ENCODE measurements at regions not wholly inside any gene's neighbourhood (a gene's known extent, or its start where the extent isn't known, plus 50 kb on each side); places are given as distances from the start of the nearest gene placed in this dataset.

- no peak for DNase-seq (ENCODE audit: low read depth)
Measured at GRCh38 chr6:28737750-28738395, 185.9 kb downstream of the TRIM27 start.

GRCh38 chr6:28738396-28738765, 185.4 kb downstream of the TRIM27 start:
- no peak for DNase-seq (ENCODE audit: low read depth)

DNA sequence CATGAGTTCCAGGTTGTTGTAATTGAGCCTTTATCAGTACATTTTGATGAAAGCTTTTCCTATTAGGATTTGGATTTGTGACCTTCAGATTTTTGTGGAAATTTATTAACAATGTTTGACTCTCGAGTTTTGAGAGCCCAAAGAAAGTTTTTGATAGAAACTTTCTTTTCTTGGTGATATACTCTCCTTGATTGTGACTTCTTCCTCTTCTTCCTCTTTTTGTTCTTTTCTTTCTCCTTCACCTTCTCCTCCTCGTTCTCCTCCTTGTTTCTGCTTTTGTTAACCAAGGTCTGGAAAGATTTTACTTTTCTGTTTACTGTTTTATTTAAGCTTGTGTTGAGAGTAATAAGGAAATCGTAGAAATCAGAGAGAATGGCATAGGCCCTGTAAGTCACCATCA, 182.4 kb downstream of the TRIM27 start:
- no peak for DNase-seq (ENCODE audit: low read depth)

- DNase-seq (ENCODE audit: low read depth): peak; percentile 19
Measured at GRCh38 chr6:28742668-28743270, 181.0 kb downstream of the TRIM27 start.

- DNase-seq (ENCODE audit: low read depth): no peak
Measured at GRCh38 chr6:28743271-28743789, 180.5 kb downstream of the TRIM27 start.

- no peak for DNase-seq (ENCODE audit: low read depth)
Measured at GRCh38 chr6:28747083-28747630, 176.6 kb downstream of the TRIM27 start.

DNA sequence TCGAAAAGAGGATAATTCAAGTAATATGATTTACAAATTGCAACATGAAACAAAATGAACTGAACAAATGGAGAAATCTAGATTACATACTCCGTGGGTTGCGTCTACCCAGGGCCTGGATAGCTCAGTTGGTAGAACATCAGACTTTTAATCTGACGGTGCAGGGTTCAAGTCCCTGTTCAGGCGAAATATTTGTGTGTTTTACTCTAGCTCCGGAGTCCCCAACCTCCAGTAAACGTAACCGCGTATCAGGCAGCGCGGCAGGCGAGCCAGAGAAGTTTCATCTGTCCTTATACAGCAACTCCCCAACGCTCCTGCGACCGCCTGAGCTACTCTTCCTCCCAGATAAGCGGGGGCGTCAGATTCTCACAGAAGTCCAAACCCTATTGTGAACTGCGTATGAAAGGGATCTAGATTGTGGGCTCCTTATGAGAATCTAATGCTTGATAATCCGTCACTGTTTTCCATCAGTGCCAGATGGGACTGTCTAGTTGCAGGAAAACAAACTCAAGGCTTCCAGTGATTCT, 176.1 kb downstream of the TRIM27 start:
- DNase-seq (ENCODE audit: low read depth): no peak

DNA sequence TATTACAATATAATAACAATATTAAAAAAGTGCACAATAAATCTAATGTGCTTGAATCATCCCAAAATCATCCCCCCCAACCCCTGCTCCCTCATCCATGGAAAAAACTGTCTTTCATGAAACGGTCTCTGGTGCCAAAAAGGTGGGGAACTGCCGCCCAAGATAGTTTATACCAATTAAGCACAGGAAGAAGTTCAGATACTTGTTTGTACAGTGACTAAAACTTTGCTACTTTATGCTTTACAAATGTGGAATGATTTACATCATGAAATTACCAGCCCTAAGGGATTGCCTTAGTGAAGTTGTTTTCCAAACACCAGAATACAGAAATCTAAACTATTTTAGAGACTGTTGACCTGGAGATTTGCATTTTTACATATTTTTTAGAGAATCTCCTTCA, 175.6 kb downstream of the TRIM27 start:
- no peak for DNase-seq (ENCODE audit: low read depth)

- no peak for DNase-seq (ENCODE audit: low read depth)
Measured at GRCh38 chr6:28750926-28751458, 172.8 kb downstream of the TRIM27 start.

GRCh38 chr6:28751514-28751913, 172.3 kb downstream of the TRIM27 start:
- no peak for DNase-seq (ENCODE audit: low read depth)

- DNase-seq (ENCODE audit: low read depth): no peak
Measured at GRCh38 chr6:28751963-28752350, 171.8 kb downstream of the TRIM27 start.

DNA sequence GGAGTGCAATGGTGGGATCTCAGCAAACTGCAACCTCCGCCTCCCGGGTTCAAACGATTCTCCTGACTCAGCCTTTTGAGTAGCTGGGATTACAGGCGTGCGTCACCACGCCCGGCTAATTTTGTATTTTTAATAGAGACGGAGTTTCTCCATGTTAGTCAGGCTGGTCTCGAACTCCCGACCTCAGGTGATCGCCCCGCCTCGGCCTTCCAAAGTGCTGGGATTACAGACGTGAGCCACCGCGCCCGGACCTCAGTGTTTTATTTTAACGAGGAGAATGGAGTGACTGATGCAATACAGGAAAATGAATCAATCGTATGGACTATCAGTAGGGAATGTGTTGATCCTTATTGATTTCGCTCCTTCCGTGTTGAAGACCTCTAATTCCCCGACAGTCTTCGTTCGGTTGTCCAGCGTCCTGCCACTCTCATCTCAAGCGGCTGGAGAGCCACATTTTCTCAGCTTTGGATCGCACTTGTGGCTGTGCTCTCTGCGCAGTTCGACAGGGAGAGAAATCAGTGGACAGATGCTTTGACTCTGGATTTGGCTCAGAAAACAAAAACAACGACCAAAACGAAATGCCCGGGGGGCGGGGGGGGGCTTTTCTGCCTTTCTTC, 166.2 kb downstream of the TRIM27 start:
- no peak for DNase-seq (ENCODE audit: low read depth)

DNA sequence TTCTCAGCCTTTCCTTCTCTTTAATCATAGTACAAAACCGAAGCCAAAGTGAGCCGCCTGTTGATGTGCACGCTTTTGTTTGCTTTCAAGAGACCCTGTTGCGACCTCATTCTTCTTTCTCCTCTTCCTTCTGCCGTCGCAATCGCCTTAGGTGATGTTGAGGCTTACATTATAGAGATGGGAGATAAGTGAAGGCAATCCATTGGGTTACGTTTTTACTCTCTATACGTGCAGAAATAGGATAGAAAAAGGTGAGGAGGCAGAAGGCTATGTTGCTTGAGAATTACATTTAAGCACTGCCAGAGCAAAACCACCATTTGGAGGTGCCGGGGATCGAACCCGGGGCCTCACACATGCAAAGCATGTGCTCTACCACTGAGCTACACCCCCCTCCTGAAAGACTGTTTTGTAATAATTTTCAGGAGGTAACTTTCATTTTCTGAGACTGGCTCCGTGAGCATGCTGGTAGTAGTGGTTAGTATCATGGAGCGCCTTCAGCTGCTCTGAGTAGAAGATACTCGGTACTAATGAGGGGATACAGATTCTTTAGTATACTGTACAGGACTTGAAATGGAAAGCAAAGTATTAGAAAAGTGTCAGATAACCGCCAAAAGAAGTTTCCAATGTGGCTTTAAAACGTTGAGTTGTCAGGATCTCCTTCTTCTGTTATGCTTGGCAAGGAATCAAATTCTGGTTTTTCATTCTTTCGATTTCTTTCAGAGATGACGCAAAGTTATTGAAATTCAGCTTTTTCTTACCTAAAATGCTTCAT, 165.6 kb downstream of the TRIM27 start:
- no peak for DNase-seq (ENCODE audit: low read depth)

DNA sequence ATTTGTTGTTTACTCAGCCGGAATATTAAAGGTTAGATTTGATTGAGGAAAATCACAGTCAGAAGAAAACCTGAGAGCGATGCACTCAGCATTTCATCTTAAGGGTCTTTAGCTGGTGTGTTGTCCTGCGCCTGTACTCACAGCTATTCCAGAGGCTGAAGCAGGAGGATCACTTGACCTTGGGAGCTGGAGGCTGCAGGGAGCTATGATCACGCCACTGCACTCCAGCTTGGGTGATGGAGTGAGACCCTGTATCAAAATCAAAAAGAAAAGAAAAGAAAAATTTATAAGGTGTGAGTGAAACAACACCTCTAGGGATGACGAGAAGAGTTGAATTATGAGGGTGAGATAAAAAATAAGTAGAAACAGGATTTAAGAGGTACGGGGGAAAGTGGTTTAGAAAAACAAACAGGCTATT, 165.0 kb downstream of the TRIM27 start:
- DNase-seq (ENCODE audit: low read depth): no peak

DNA sequence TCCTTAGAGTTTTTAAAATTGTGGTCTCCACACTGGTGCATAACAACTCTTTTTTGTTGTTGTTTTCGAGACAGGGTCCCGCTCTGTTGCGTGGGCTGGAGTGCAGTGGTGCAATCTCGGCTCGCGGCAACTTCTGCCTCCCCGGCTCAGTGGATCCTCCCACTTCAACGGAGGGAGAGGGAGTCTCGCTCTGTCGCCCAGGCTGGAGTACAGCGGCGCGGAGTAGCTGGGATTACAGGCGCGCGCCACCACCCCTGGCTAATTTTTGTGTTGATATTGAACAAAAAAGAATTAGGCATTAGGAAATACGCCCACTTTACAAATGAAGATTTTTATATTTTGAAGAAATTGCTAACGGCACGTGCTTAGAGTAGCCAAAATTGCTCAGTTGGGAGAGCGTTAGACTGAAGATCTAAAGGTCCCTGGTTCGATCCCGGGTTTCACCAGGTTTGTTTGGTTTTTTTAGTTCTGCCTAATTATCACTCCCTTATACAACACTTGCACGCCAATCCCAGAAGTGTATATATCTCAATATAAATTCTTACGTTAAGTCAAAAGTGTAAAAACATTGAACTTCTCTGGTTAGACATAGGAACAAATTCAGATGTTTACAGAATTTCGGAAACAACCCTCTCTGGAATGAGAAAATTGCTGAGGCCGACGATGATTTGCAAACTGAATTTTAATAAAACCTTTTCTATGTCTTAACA, 159.6 kb downstream of the TRIM27 start:
- no peak for DNase-seq (ENCODE audit: low read depth)

GRCh38 chr6:28764761-28765282, 159.0 kb downstream of the TRIM27 start:
- no peak for DNase-seq (ENCODE audit: low read depth)

DNA sequence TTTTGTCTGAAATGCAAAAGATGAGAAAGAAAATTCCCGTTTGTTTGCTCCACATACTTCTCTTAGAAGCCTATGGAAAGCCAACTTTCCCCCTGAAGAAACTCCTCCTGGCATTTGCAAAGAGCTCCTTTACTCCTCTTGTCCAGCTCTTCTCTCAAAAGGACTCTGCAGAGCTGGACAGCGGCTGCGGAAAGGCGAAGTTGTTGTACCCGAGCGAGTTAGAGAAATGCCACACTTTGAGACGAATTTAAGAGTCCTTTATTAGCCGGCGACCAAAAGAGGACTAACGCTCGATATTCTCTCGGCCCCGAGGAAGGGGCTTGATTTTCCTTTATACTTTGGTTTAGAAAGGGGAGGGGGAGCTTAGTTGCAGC, 157.8 kb downstream of the TRIM27 start:
- DNase-seq (ENCODE audit: low read depth): no peak

- no peak for DNase-seq (ENCODE audit: low read depth)
Measured at GRCh38 chr6:28766426-28766825, 157.4 kb downstream of the TRIM27 start.

DNA sequence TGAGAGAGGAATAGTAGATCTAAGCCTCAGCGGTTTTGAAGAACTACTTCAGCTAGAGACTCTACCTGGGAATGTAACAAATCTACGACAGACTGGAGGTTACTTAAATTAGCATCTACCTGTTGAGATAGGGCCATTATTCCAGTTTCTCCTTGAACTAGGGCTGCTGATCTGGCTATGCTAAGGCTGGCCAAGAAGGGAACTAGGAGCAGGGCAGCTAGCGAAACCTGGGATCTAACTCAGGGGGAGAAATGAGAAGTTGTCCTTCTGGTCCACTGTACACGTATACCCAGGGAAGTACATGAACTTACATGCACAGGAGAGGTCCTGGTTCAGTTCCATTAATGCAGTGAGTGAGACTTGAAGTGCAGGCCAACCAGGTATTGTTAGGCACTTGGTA, 156.7 kb downstream of the TRIM27 start:
- no peak for DNase-seq (ENCODE audit: low read depth)

- no peak for DNase-seq (ENCODE audit: low read depth)
Measured at GRCh38 chr6:28767691-28768090, 156.1 kb downstream of the TRIM27 start.
